ENCODE measurements at regions not wholly inside any gene's neighbourhood (a gene's known extent, or its start where the extent isn't known, plus 50 kb on each side); places are given as distances from the start of the nearest gene placed in this dataset.

DNA sequence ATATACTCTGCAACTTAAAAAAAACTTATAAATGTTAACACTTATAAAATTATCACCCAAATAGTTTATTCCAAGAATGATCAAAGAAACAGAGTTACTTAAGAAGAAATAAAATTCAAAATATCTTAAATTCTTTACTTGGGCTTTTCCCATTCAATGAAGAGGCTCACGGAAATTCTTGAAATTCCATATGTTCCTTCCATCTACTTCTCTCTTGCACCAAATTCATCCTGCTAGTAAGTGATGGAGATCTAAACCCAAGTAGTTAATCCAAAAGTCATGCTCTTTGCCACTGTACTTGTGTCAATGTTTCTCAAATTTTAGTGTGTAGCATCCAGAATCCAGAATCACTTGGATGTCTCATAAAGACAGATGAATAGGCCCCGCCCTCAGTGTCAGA, 465.9 kb downstream of the TXNL1 start:
- Histone ChIP-seq H3K4me3 (no peak overlapping the region), H3K9me3 (no peaks in the 10 kb centered on the region), H3K27me3 (no peaks in the 10 kb centered on the region), H3K36me3 (no peaks in the 10 kb centered on the region), H3K27ac (no peak overlapping the region), H3K4me1 (peaks cover 7 to 15% (median 12%) of the 10 kb centered on the region in 3 donors)
- DNase-seq (no peak), ATAC-seq (no peak), FAIRE-seq (peak; percentile 26)
- no peak for TF ChIP-seq CTCF (IDR thresholded peaks at IDR 0.05)
- 97 to 98% methylated on average over 2 of the region's 2 CpGs for WGBS, 2 donors
- intact Hi-C loops (cut with DNase I) = no loop called here

DNA sequence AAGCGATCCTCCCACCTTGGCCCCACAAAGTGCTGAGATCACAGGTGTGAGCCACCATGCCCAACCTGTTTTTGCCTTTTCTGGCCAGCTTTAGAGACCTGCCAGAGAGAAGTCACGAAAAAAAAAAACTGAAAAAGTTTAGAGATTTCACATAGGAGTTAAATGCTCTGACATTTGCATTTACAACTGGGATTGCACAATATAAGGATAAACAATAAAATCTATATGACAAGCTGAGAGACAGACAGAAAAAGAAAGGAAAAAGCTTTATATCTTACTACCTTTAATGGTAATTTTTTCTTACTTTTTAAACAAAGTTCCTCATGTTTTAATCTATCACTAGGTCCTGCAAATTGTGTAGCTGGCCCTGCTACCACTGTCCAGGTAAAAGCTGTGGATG, 466.5 kb downstream of the TXNL1 start:
- intact Hi-C loops (cut with DNase I) = no loop called here
- no peak for DNase-seq
- Histone ChIP-seq H3K4me1 (peaks cover 14 to 22% (median 19%) of the 10 kb centered on the region in 3 donors), H3K36me3 (no peaks in the 10 kb centered on the region), H3K4me3 (no peak overlapping the region), H3K27ac (no peak overlapping the region), H3K27me3 (no peaks in the 10 kb centered on the region), H3K9me3 (no peaks in the 10 kb centered on the region)
- no peak for FAIRE-seq
- 72 to 75% methylated on average over 2 of the region's 2 CpGs for WGBS, 2 donors
- no peak for ATAC-seq
- TF ChIP-seq CTCF (IDR thresholded peaks at IDR 0.05) = no peak

DNA sequence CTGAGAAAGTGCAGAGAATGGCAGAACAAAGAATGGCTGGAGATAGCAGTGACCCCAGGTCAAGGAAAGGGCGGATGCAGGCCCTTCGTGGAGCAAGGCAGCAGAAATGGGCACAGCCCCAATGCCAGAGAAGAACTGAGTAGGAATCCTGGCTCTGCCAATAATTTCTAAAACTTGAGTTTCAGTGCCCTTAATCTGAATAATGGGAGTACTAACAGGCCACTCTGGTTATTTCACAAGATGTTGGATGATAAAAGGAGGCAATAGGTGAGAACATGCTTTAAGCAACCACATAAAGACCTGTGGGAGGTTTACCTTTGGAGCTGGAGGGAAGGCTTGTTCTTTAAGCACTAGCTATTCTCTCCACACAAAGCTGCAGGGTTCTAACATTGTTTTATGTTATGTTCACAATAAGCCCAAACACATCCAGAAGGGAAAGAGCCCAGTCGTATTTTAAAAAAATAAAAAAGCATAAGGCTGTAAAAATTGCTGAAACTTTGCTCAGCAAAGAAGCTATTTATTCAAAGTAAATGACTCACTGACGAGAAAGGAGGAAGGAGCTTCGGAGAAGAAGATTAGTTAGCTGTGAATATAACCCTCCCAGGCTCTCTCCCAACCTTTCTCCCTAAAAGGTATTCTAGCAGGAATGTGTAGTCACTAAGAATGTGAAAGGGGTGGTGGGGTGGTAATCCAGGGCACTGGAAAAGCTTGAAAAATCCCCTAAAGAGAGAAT, 470.2 kb downstream of the TXNL1 start:
- no peak for FAIRE-seq
- peak in 2 of 6 donors; percentile 31 to 48 for DNase-seq
- H3K4me3 ChIP-seq = no peak overlapping the region
- peaks cover 31 to 44% (median 34%) of the 10 kb centered on the region in 3 donors for H3K4me1 ChIP-seq
- peak; percentile 23 to 69 (median 58) for ATAC-seq
- H3K9me3 ChIP-seq = no peaks in the 10 kb centered on the region
- 10 to 16% methylated on average over 5 of the region's 5 CpGs for WGBS, 2 donors
- H3K36me3 ChIP-seq = no peaks in the 10 kb centered on the region
- peak overlapping the region; percentile 9 to 72 (median 43) for H3K27ac ChIP-seq
- intact Hi-C loops (cut with DNase I) = no loop called here
- no peak for TF ChIP-seq CTCF (IDR thresholded peaks at IDR 0.05)
- H3K27me3 ChIP-seq = no peaks in the 10 kb centered on the region

DNA sequence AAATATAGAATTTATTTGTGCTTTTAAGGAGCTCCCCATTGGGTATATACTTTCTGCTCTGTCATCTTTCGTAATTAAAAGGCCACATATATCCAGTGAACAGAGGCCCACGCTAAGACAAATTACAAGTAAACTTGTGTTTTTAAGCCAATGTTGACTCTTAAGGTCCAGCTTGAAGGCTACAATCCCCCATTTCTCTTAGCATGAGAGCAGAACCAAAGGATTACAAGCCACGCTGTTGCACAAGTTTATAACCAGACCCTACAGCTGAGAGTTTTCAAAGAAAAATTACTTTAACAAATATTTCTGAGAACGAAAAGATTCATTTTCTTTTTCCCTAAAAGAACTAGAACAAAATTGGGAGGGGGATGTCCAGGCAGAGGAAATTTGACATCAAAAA, 471.0 kb downstream of the TXNL1 start:
- DNase-seq (no peak), ATAC-seq (peak in 1 of 4 donors; percentile 4), FAIRE-seq (no peak)
- H3K9me3 ChIP-seq = no peaks in the 10 kb centered on the region
- no peak overlapping the region for H3K4me3 ChIP-seq
- H3K27me3 ChIP-seq = no peaks in the 10 kb centered on the region
- no peak for TF ChIP-seq CTCF (IDR thresholded peaks at IDR 0.05)
- H3K4me1 ChIP-seq = peaks cover 37 to 45% (median 42%) of the 10 kb centered on the region in 3 donors
- intact Hi-C loops (cut with DNase I) = no loop called here
- no peaks in the 10 kb centered on the region for H3K36me3 ChIP-seq
- 51 to 55% methylated on average over 4 of the region's 4 CpGs for WGBS, 2 donors
- peak overlapping the region in 2 of 4 donors; percentile 66 to 72 for H3K27ac ChIP-seq

DNA sequence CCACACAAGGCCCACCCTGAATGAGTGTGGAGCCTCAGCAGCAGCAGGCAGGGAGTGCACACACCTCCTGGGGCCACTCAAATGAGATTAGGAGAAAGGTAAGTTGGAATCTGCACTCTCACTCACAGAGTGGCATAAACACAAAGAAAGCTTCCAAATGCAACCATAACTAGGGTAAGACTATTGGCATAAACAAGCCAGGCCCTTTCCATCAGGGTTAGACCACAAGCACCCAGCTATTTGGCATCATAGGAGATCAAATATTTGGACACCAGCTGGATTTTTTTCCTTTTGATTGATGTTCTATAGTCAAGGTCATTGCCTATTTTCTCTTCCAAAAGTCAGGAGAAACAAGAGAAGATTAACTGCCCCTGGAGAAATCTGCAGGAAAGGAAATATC, 471.5 kb downstream of the TXNL1 start:
- FAIRE-seq (no peak), ATAC-seq (peak; percentile 27 to 63 (median 50)), DNase-seq (peak in 1 of 6 donors; percentile 20)
- peak overlapping the region; percentile 42 to 72 (median 60) for H3K27ac ChIP-seq
- TF ChIP-seq CTCF (IDR thresholded peaks at IDR 0.05) = no peak
- no peaks in the 10 kb centered on the region for H3K36me3 ChIP-seq
- intact Hi-C loops (cut with DNase I) = no loop called here
- H3K27me3 ChIP-seq = no peaks in the 10 kb centered on the region
- no peaks in the 10 kb centered on the region for H3K9me3 ChIP-seq
- H3K4me1 ChIP-seq = peaks cover 39 to 47% (median 47%) of the 10 kb centered on the region in 3 donors
- H3K4me3 ChIP-seq = no peak overlapping the region

Measured in pancreas (tissue), 10 donors.